H9 (cell line): ENCODE measurements at regions not wholly inside any gene's neighbourhood (a gene's known extent, or its start where the extent isn't known, plus 50 kb on each side); places are given as distances from the start of the nearest gene placed in this dataset.

Experiments
- DNase-seq: peaks from one replicate; pipeline ENCODE4 v3.0.0-alpha.2; 2017
- H2AFZ ChIP-seq: one replicate; pipeline ENCODE4 v1.6.1; 2013; ENCODE audit warnings: mild to moderate bottlenecking, low read length, control low read depth, moderate library complexity
- H2AK5ac ChIP-seq: 2 replicates; pipeline ENCODE4 v1.6.1; 2013; ENCODE audit warnings: low read length, control low read depth, mixed read lengths; ENCODE audit not compliant: insufficient read length
- H2BK120ac ChIP-seq: one replicate; pipeline ENCODE4 v1.6.1; 2013; ENCODE audit warnings: low read depth, mild to moderate bottlenecking, low read length, control low read depth, inconsistent platforms; ENCODE audit not compliant: poor library complexity, severe bottlenecking
- H2BK12ac ChIP-seq: 2 replicates; pipeline ENCODE4 v1.6.1; 2013; ENCODE audit warnings: low read length, control low read depth, mixed read lengths, low read depth; ENCODE audit not compliant: insufficient read length
- H2BK15ac ChIP-seq: 2 replicates; pipeline ENCODE4 v1.6.1; 2013; ENCODE audit warnings: low read depth, low read length, control low read depth
- H2BK20ac ChIP-seq: one replicate; pipeline ENCODE4 v1.6.1; 2013; ENCODE audit warnings: low read depth, mild to moderate bottlenecking, low read length, control low read depth, inconsistent platforms; ENCODE audit not compliant: poor library complexity, severe bottlenecking
- H2BK5ac ChIP-seq: 2 replicates; pipeline ENCODE4 v1.6.1; 2013; ENCODE audit warnings: low read length, control low read depth, mixed read lengths; ENCODE audit not compliant: insufficient read length
- H3K14ac ChIP-seq: 2 replicates; pipeline ENCODE4 v1.6.1; 2013; ENCODE audit warnings: low read length, control low read depth; ENCODE audit not compliant: insufficient read depth
- H3K18ac ChIP-seq: 2 replicates; pipeline ENCODE4 v1.6.1; 2013; ENCODE audit warnings: low read depth, mild to moderate bottlenecking, mixed read lengths, low read length, control low read depth; ENCODE audit not compliant: insufficient read length
- H3K23ac ChIP-seq: 2 replicates; pipeline ENCODE4 v1.6.1; 2013; ENCODE audit warnings: low read length, control low read depth, mixed read lengths, low read depth; ENCODE audit not compliant: insufficient read length
- H3K23me2 ChIP-seq: 2 replicates; pipeline ENCODE4 v1.6.1; 2013; ENCODE audit warnings: low read depth, mild to moderate bottlenecking, mixed read lengths, low read length, control low read depth; ENCODE audit not compliant: insufficient read length, poor library complexity, severe bottlenecking
- H3K27ac ChIP-seq: 2 replicates; pipeline ENCODE4 v1.5.1; 2013; ENCODE audit warnings: low read length, control low read depth, mixed read lengths, low read depth; ENCODE audit not compliant: insufficient read length
- H3K27me3 ChIP-seq: 2 replicates; pipeline ENCODE4 v1.6.1; 2013; ENCODE audit warnings: low read length, control low read depth, inconsistent platforms; ENCODE audit not compliant: insufficient read depth
- H3K4ac ChIP-seq: 2 replicates; pipeline ENCODE4 v1.6.1; 2013; ENCODE audit warnings: low read depth, mild to moderate bottlenecking, control low read depth, inconsistent platforms, low read length, moderate library complexity
- H3K4me1 ChIP-seq: 2 replicates; pipeline ENCODE4 v1.6.1; 2013; ENCODE audit warnings: low read length, control low read depth, inconsistent platforms; ENCODE audit not compliant: insufficient read depth
- H3K4me2 ChIP-seq: 2 replicates; pipeline ENCODE4 v1.6.1; 2013; ENCODE audit warnings: low read length, control low read depth, mixed read lengths; ENCODE audit not compliant: insufficient read length, insufficient read depth
- H3K56ac ChIP-seq: 2 replicates; pipeline ENCODE4 v1.6.1; 2013; ENCODE audit warnings: low read depth, mild to moderate bottlenecking, mixed read lengths, low read length, control low read depth; ENCODE audit not compliant: insufficient read length
- H3K79me1 ChIP-seq: 2 replicates; pipeline ENCODE4 v1.6.1; 2013; ENCODE audit warnings: low read depth, mild to moderate bottlenecking, moderate library complexity, low read length, control low read depth, inconsistent platforms; ENCODE audit not compliant: insufficient read depth, poor library complexity, severe bottlenecking
- H3K79me2 ChIP-seq: 2 replicates; pipeline ENCODE4 v1.6.1; 2013; ENCODE audit warnings: low read length, control low read depth, inconsistent platforms; ENCODE audit not compliant: insufficient read depth
- H3K9ac ChIP-seq: 2 replicates; pipeline ENCODE4 v1.6.1; 2013; ENCODE audit warnings: low read length, control low read depth, mixed read lengths; ENCODE audit not compliant: insufficient read length; ENCODE audit errors: extremely low read depth
- H3K9me3 ChIP-seq: one replicate; pipeline ENCODE4 v1.6.1; 2013; ENCODE audit warnings: low read depth, low read length, inconsistent platforms; ENCODE audit not compliant: control insufficient read depth
- H3T11ph ChIP-seq: one replicate; pipeline ENCODE4 v1.6.1; 2013; ENCODE audit warnings: mild to moderate bottlenecking, low read length, control low read depth, inconsistent platforms
- H4K20me1 ChIP-seq: one replicate; pipeline ENCODE4 v1.6.1; 2013; ENCODE audit not compliant: control insufficient read depth, insufficient read length, insufficient read depth
- H4K5ac ChIP-seq: 2 replicates; pipeline ENCODE4 v1.6.1; 2013; ENCODE audit warnings: low read depth, mild to moderate bottlenecking, mixed read lengths, low read length, control low read depth; ENCODE audit not compliant: insufficient read length
- H4K8ac ChIP-seq: replicated peaks from 2 replicates; pipeline ENCODE4 v1.6.1; 2013; ENCODE audit warnings: low read length, control low read depth, mixed read lengths, low read depth; ENCODE audit not compliant: insufficient read length
- H4K91ac ChIP-seq: 2 replicates; pipeline ENCODE4 v1.6.1; 2013; ENCODE audit warnings: low read depth, mild to moderate bottlenecking, moderate library complexity, mixed read lengths, low read length, control low read depth; ENCODE audit not compliant: insufficient read length
- H3K27ac Mint-ChIP-seq, 3 experiments: 2 replicates in 2 of 3; 3 replicates in 1 of 3; pipeline ENCODE4 v1.8.0; 2020 to 2021; ENCODE audit warnings: mixed read lengths in 3 of 3, mild to moderate bottlenecking in 1 of 3, moderate library complexity in 1 of 3
- H3K27me3 Mint-ChIP-seq: 2 replicates; pipeline ENCODE4 v1.8.0; 2021; ENCODE audit warnings: low read depth, mild to moderate bottlenecking, moderate library complexity, mixed read lengths
- H3K36me3 Mint-ChIP-seq, 3 experiments: 2 replicates in 2 of 3; 3 replicates in 1 of 3; pipeline ENCODE4 v1.8.0; 2020 to 2021; ENCODE audit warnings: low read depth in 3 of 3, mixed read lengths in 3 of 3; ENCODE audit not compliant: insufficient read depth in 1 of 3
- H3K4me1 Mint-ChIP-seq, 2 experiments: 2 replicates each; pipeline ENCODE4 v1.8.0; 2020; ENCODE audit warnings: mixed read lengths in 2 of 2
- H3K4me3 Mint-ChIP-seq, 2 experiments: 2 replicates in 1 of 2; 3 replicates in 1 of 2; pipeline ENCODE4 v1.8.0; 2020 to 2021; ENCODE audit warnings: mild to moderate bottlenecking in 2 of 2, mixed read lengths in 2 of 2, moderate library complexity in 1 of 2
- H3K9me3 Mint-ChIP-seq, 2 experiments: 2 replicates in 1 of 2; 3 replicates in 1 of 2; pipeline ENCODE4 v1.8.0; 2020; ENCODE audit warnings: mild to moderate bottlenecking in 2 of 2, mixed read lengths in 2 of 2, moderate library complexity in 1 of 2
- CTCF ChIP-seq: fragments of 200-600 bp; sonication (generic); conservative IDR thresholded peaks from 3 replicates; pipeline ENCODE4 v1.8.0; 2021; ENCODE audit warnings: antibody characterized with exemption, mild to moderate bottlenecking

- Histone ChIP-seq H3K27ac (no peak overlapping the region), H2BK20ac (no peak overlapping the region), H3K18ac (no peak overlapping the region), H3K9ac (no peak overlapping the region), H2BK15ac (no peak overlapping the region), H3K4ac (no peak overlapping the region), H2AFZ (no peak overlapping the region), H3K4me1 (peaks cover 7% of the 10 kb centered on the region; the same call in 1 of the 2 replicates), H2BK5ac (no peak overlapping the region), H3K9me3 (no peaks in the 10 kb centered on the region), H2AK5ac (no peak overlapping the region), H3K23me2 (no peaks in the 10 kb centered on the region), H4K8ac (no peak overlapping the region), H3K79me2 (no peaks in the 10 kb centered on the region), H4K20me1 (no peaks in the 10 kb centered on the region), H2BK120ac (no peak overlapping the region), H3K79me1 (no peaks in the 10 kb centered on the region), H3K14ac (no peak overlapping the region), H3K4me2 (no peak overlapping the region), H3K56ac (no peak overlapping the region), H4K5ac (no peak overlapping the region), H4K91ac (no peak overlapping the region), H3T11ph (no peak overlapping the region), H3K23ac (no peak overlapping the region), H3K27me3 (no peaks in the 10 kb centered on the region), H2BK12ac (no peak overlapping the region)
- no peaks in the 10 kb centered on the region; a peak in 2 of 5 replicates for H3K9me3 Mint-ChIP-seq
- H3K27ac Mint-ChIP-seq, result no peak overlapping the region
- peaks cover 8 to 14% of the 10 kb centered on the region in 2 experiments for H3K4me1 Mint-ChIP-seq
- peaks cover 1% of the 10 kb centered on the region for H3K27me3 Mint-ChIP-seq
- no peak for TF ChIP-seq CTCF
- no peak for DNase-seq
- H3K4me3 Mint-ChIP-seq, result no peak overlapping the region; a peak in 1 of 5 replicates
- peaks cover 0 to 4% (median 0%) of the 10 kb centered on the region in 3 experiments; a peak in 1 of 7 replicates for H3K36me3 Mint-ChIP-seq
These were observed 85.6 kb upstream of the ACP3 start for GRCh38 chr3:132231633-132232032.
